ENCODE measurements at regions not wholly inside any gene's neighbourhood (a gene's known extent, or its start where the extent isn't known, plus 50 kb on each side); places are given as distances from the start of the nearest gene placed in this dataset.
"Not testable (repeated sequence)": the region's sequence is repeated elsewhere in the genome, so short reads cannot be mapped to it uniquely, and the experiment has no call there.

- Histone ChIP-seq H3K36me3 (no peaks in the 10 kb centered on the region), H3K4me3 (ENCODE audit: low read depth, low read length) (no peak overlapping the region), H3K27ac (no peak overlapping the region), H3K27me3 (ENCODE audit: insufficient read depth, low read depth, severe bottlenecking) (peaks cover 7% of the 10 kb centered on the region), H3K9me3 (ENCODE audit: severe bottlenecking) (no peaks in the 10 kb centered on the region)
- DNase-seq, result no peak
- TF ChIP-seq CTCF (IDR thresholded peaks at IDR 0.05; ENCODE audit: low read depth, low read length), result no peak
These were observed 91.0 kb upstream of the SLC6A11 start for GRCh38 chr3:10725067-10725466.

- Histone ChIP-seq H3K27me3 (ENCODE audit: insufficient read depth, low read depth, severe bottlenecking) (peaks cover 7% of the 10 kb centered on the region), H3K27ac (no peak overlapping the region), H3K4me3 (ENCODE audit: low read depth, low read length) (no peak overlapping the region), H3K9me3 (ENCODE audit: severe bottlenecking) (no peaks in the 10 kb centered on the region), H3K36me3 (no peaks in the 10 kb centered on the region)
- TF ChIP-seq CTCF (IDR thresholded peaks at IDR 0.05; ENCODE audit: low read depth, low read length), result no peak
- no peak for DNase-seq
These were observed 90.2 kb upstream of the SLC6A11 start for GRCh38 chr3:10725846-10726245.

- H3K4me3 ChIP-seq (ENCODE audit: low read depth, low read length), result no peak overlapping the region
- no peak for DNase-seq
- no peaks in the 10 kb centered on the region for H3K36me3 ChIP-seq
- no peak for TF ChIP-seq CTCF (IDR thresholded peaks at IDR 0.05; ENCODE audit: low read depth, low read length)
- H3K9me3 ChIP-seq (ENCODE audit: severe bottlenecking), result no peaks in the 10 kb centered on the region
- H3K27me3 ChIP-seq (ENCODE audit: insufficient read depth, low read depth, severe bottlenecking), result peaks cover 2% of the 10 kb centered on the region
- H3K27ac ChIP-seq, result no peak overlapping the region
These were observed 89.2 kb upstream of the SLC6A11 start for GRCh38 chr3:10726787-10727186.

- no peaks in the 10 kb centered on the region for H3K27me3 ChIP-seq (ENCODE audit: insufficient read depth, low read depth, severe bottlenecking)
- TF ChIP-seq CTCF (IDR thresholded peaks at IDR 0.05; ENCODE audit: low read depth, low read length), result no peak
- no peak overlapping the region for H3K4me3 ChIP-seq (ENCODE audit: low read depth, low read length)
- H3K27ac ChIP-seq, result no peak overlapping the region
- no peak for DNase-seq
- no peaks in the 10 kb centered on the region for H3K36me3 ChIP-seq
- H3K9me3 ChIP-seq (ENCODE audit: severe bottlenecking), result peaks cover 9% of the 10 kb centered on the region
These were observed 86.6 kb upstream of the SLC6A11 start for GRCh38 chr3:10729439-10729838.

- Histone ChIP-seq H3K4me3 (ENCODE audit: low read depth, low read length) (no peak overlapping the region), H3K36me3 (no peaks in the 10 kb centered on the region), H3K27ac (no peak overlapping the region), H3K9me3 (ENCODE audit: severe bottlenecking) (peaks cover 12% of the 10 kb centered on the region), H3K27me3 (ENCODE audit: insufficient read depth, low read depth, severe bottlenecking) (no peaks in the 10 kb centered on the region)
- no peak for DNase-seq
- no peak for TF ChIP-seq CTCF (IDR thresholded peaks at IDR 0.05; ENCODE audit: low read depth, low read length)
These were observed 83.7 kb upstream of the SLC6A11 start for GRCh38 chr3:10732292-10732691.

GRCh38 chr3:10733297-10733696 lies 82.7 kb upstream of the SLC6A11 start:
- Histone ChIP-seq H3K4me3 (ENCODE audit: low read depth, low read length) (no peak overlapping the region), H3K27me3 (ENCODE audit: insufficient read depth, low read depth, severe bottlenecking) (no peaks in the 10 kb centered on the region)

GRCh38 chr3:10736444-10736843 lies 79.6 kb upstream of the SLC6A11 start:
- H3K4me3 ChIP-seq (ENCODE audit: low read depth, low read length); DNase-seq; H3K27ac ChIP-seq; H3K36me3 ChIP-seq; H3K27me3 ChIP-seq (ENCODE audit: insufficient read depth, low read depth, severe bottlenecking): not testable (repeated sequence)
- peaks cover 12% of the 10 kb centered on the region for H3K9me3 ChIP-seq (ENCODE audit: severe bottlenecking)

More at GRCh38 chr3:10733297-10733696, 82.7 kb upstream of the SLC6A11 start:
- H3K9me3 ChIP-seq (ENCODE audit: severe bottlenecking), result peaks cover 12% of the 10 kb centered on the region
- H3K36me3 ChIP-seq, result no peaks in the 10 kb centered on the region
- TF ChIP-seq CTCF (IDR thresholded peaks at IDR 0.05; ENCODE audit: low read depth, low read length), result no peak
- DNase-seq, result no peak
- no peak overlapping the region for H3K27ac ChIP-seq
